RWPE1 (cell line): ENCODE measurements at regions not wholly inside any gene's neighbourhood (a gene's known extent, or its start where the extent isn't known, plus 50 kb on each side); places are given as distances from the start of the nearest gene placed in this dataset.

ENCODE experiments used
- CTCF ChIA-PET: fragments of 350-600 bp; sonication (Branson Sonifier 250); formaldehyde crosslinking; extraction: SDS; loops from one replicate; lab custom pipeline; 2021; lab: Yijun Ruan, JAX
- POLR2A ChIA-PET: fragments of 400-600 bp; formaldehyde crosslinking; extraction: SDS; loops from one replicate; lab custom pipeline; 2020; ENCODE audit warnings: antibody characterized with exemption; ENCODE audit not compliant: low non-redundant PET; lab: Yijun Ruan, JAX
- DNase-seq: peaks from one replicate; pipeline ENCODE4 v3.0.0; 2012; ENCODE audit warnings: low spot score
- H3K27ac ChIP-seq: fragments of 450-650 bp; 2 replicates; pipeline ENCODE4 v1.5.1; 2017
- TF ChIP-seq, protein P1 (sequence below): fragments of 450-650 bp; conservative IDR thresholded peaks from 2 replicates; pipeline ENCODE4 v1.5.1; 2017; ENCODE audit warnings: low read depth, mild to moderate bottlenecking

DNA sequence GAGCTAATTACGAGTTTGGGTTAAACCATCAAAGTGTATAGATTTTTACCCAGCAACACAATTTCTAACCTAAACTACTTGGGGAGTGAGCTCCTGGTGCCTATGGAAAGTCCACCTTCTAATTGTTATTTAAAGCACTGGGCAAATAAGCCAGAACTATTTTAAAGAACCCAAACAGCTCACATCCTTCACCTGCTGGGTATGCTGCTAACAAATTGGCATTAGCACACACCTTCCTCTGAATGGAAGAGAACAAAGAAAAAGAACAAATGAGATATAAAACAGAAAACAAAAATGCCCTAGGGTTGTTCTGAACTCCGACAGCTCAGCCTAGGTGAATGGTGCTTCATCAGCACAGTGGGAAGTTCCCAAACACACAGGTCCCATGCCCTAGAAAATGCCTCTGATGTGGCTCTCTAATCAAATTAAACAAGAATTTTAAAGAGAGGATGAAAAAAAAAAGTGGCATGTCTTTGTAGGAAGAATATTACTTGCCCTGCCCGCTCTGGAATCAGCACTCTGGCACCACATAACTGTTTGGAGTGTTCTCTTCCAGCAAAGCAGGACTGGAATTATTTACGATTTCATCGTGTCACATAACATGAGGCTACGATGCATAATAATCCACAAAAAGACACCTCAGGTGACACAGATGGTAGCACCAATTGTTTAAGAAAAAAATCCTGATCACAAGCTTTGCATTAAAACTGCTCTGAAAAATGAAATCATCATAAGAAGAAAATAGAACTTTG, 334.4 kb downstream of the GBE1 start:
- H3K27ac ChIP-seq = no peak overlapping the region
- CTCF ChIA-PET = no interaction called here
- no peak for DNase-seq
- POLR2A ChIA-PET = no interaction called here
- TF ChIP-seq, protein P1, sequence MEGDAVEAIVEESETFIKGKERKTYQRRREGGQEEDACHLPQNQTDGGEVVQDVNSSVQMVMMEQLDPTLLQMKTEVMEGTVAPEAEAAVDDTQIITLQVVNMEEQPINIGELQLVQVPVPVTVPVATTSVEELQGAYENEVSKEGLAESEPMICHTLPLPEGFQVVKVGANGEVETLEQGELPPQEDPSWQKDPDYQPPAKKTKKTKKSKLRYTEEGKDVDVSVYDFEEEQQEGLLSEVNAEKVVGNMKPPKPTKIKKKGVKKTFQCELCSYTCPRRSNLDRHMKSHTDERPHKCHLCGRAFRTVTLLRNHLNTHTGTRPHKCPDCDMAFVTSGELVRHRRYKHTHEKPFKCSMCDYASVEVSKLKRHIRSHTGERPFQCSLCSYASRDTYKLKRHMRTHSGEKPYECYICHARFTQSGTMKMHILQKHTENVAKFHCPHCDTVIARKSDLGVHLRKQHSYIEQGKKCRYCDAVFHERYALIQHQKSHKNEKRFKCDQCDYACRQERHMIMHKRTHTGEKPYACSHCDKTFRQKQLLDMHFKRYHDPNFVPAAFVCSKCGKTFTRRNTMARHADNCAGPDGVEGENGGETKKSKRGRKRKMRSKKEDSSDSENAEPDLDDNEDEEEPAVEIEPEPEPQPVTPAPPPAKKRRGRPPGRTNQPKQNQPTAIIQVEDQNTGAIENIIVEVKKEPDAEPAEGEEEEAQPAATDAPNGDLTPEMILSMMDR = no peak

DNA sequence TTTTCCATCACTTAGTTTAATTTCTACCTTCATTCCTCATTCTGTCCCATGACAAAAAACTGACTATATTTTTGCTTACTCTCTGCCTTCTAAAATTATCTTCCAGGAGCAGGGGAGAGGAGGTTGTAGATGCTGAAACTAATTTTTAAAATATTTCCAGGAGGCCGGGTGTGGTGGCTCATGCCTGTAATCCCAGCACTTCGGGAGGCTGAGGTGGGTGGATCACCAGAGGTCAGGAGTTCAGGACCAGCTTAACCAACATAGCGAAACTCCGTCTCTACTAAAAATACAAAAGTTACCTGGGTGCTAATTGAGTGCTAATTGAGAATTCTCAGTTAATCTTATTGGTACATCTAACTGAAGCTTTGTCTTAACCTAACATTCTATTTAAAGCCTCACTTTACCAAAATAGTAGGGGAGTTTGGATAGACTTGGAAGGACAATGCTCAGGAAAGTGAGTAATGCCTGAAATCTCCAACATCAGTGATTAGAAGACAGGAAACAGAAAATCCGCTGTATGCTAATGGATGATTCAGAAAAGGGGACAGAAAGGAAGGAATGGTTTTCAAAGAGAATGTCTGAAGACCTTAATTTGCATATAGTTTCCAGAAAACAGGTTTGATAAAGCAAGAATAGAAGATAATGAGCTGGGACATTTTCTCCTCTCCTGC, 336.1 kb downstream of the GBE1 start:
- H3K27ac ChIP-seq = no peak overlapping the region
- peak; percentile 0 for DNase-seq
- CTCF ChIA-PET = no interaction called here

DNA sequence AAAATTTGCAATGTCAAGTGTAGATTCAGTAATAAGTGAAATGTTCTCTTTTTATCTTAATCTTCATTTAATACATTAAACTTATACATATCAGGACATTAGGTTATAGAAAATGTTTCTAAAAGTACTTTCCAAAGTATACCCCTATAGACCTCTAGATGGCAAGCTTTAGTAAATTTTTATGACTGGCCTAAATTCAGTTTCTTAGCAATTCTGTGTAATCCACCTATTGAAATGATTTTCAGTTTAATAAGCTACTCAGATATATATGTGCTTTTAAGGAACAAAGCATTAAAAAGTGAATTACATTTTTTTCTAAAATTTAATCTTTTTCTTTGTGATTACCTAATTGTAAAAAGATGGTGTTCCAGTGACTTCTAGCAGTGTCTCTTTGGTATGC, 342.2 kb downstream of the GBE1 start:
- POLR2A ChIA-PET = no interaction called here
- TF ChIP-seq, protein P1 = peak; percentile 48
- peak; percentile 2 for DNase-seq
- CTCF ChIA-PET = no interaction called here
- no peak overlapping the region for H3K27ac ChIP-seq

More for the DNA sequence above, 336.1 kb downstream of the GBE1 start:
- TF ChIP-seq, protein P1 = no peak
- POLR2A ChIA-PET = no interaction called here

DNA sequence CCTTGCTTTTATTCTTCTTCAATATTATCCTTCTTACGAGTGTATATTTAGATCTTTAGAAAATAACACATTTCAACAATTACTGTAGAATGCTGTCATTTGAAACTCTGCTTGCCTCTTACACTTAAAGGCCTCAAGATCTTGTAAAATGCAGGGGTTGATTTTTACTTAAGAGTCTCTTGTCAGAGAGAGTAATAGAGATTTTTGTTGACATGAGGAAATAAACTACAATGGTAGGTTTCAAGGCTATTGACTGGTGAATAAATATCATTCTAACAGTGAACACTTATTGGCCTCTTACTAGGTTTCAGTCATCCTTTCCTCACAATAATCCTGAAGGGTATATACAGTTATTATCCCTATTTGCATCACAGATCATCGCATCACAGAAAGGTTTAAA, 344.6 kb downstream of the GBE1 start:
- H3K27ac ChIP-seq = no peak overlapping the region
- no peak for DNase-seq
- ChIA-PET CTCF (no interaction called here), POLR2A (no interaction called here)
- TF ChIP-seq, protein P1 = no peak

DNA sequence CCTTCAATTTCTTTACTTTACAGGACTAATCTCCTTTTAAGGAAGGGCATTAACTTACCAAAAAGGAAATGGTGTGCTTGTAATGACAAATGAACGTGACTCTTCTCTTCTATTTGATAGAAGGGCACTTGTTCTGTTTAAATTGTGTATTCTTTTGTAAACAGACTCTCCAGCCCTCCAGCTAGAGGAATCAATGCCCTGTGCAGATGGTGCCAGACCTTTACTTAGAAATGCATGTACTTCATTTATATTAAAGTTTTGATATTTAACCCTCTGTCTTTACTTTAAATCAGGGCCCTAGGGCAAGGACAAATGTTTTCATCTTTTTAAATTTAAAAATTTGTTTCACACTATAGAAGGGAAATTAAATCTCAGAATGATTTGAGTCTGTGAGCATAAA, 355.1 kb downstream of the GBE1 start:
- no peak overlapping the region for H3K27ac ChIP-seq
- TF ChIP-seq, protein P1 = no peak
- ChIA-PET CTCF (no interaction called here), POLR2A (no interaction called here)
- DNase-seq = no peak

DNA sequence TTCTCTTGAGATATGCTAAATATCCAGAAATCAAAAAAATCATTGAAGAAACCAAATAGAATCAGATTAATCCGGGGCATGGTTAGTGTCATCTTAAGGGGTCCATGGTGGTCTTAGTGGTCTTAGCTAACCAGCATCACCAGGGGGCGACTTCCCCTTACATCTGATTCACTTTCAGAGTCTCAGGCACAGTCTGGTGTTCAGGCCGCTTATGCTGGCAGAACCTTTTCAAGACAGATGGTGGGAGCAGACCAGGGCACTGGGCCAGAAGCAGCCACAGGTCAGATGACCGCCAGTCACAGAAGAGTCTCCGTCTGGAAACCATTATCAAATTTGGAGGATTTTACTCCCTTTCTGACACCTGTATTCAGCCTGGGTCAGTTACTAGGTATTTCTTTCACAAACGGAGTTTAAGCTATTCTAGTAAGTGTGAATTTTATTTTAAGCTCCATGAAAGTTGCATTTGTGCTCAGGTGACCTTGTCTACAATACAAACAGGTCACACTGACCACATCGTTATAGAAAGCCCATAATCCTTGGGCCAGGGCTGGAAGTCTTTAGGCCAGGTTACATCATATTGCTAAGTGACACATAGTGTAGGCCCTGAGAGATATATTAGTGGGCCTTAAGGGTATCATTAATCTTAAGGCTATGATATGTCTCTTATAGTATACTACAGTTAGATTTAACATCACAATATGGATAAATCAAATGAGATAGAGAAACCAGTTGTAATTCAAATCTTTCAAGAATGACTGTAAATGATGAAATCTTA, 365.5 kb downstream of the GBE1 start:
- ChIA-PET POLR2A (no interaction called here), CTCF (no interaction called here)
- H3K27ac ChIP-seq = no peak overlapping the region
- TF ChIP-seq, protein P1 = no peak
- DNase-seq = no peak
